Pancreas (tissue), 10 donors: ENCODE measurements at regions not wholly inside any gene's neighbourhood (a gene's known extent, or its start where the extent isn't known, plus 50 kb on each side); places are given as distances from the start of the nearest gene placed in this dataset.

ENCODE experiments used
- ATAC-seq, 4 donors: fragments of 200-7000 bp; cut with Tn5 transposase; one replicate each; pipeline versions ENCODE4 v1.8.0 to v1.9.1; 2020; ENCODE audit warnings: mild to moderate bottlenecking in 4 of 4, moderate library complexity in 4 of 4
- DNase-seq, 6 donors: peaks; one replicate each; pipeline ENCODE4 v3.0.0-alpha.2; 2020
- FAIRE-seq: peaks from 2 replicates; lab custom pipeline; 2012; peaks lifted over from hg19 to GRCh38; lab: Jason Lieb, UNC
- H3K27ac ChIP-seq, 4 donors: fragments of 200-600 bp; sonication (generic); 1 replicate in 3 of 4; 2 replicates in 1 of 4; pipeline versions ENCODE4 v1.5.0 to v1.8.0; 2020
- H3K27me3 ChIP-seq, 4 donors: fragments of 200-600 bp; one replicate each; pipeline ENCODE4 v1.8.0; 2021
- H3K36me3 ChIP-seq, 3 donors: fragments of 200-600 bp; sonication (generic) in 1 of 3; one replicate each; pipeline versions ENCODE4 v1.5.0 to v1.8.0; 2020 to 2021
- H3K4me1 ChIP-seq, 3 donors: fragments of 200-600 bp; one replicate each; pipeline ENCODE4 v1.8.0; 2021
- H3K4me3 ChIP-seq, 4 donors: fragments of 200-600 bp; sonication (generic) in 2 of 4; one replicate each; pipeline versions ENCODE4 v1.5.0 to v1.8.0; 2020 to 2021
- H3K9me3 ChIP-seq, 4 donors: fragments of 200-600 bp; one replicate each; pipeline ENCODE4 v1.8.0; 2021
- CTCF ChIP-seq, 4 donors: fragments of 200-600 bp; sonication (generic) in 3 of 4; IDR thresholded peaks; one replicate each; pipeline versions ENCODE4 v1.5.0 to v1.8.0; 2021; ENCODE audit warnings: antibody characterized with exemption in 4 of 4
- WGBS, 2 donors: extraction: QIAGEN DNeasy Blood & Tissue Kit; methylation state at CpG; one replicate each; pipeline ENCODE4 v1.1.7; 2013; 5-methylcytosine and 5-hydroxymethylcytosine counted together
- intact Hi-C, 3 donors: fragments of 100-400 bp; cut with DNase I; formaldehyde crosslinking; loops; one replicate each; pipeline versions ENCODE4 v1.11.1 to v1.14.2; 2022
- donor health status: healthy with polysubstance abuse.
- donor health status: DM: no; HTN: no; CAD: no; lungs with moderate emphysema.
- donor health status: DM: no; HTN: no; CAD: no.
- donor health status: control.
- donor health status: control.
- donor health status: Bipolar disorder and iron deficiency.
- donor health status: DM: yes; HTN: yes; CAD: no.
- donor health status: DM: no; HTN: no; CAD: no.
- donor health status: DM: no; HTN: no; CAD: no.
- donor health status: DM: yes; HTN: yes; CAD: no.

- no peaks in the 10 kb centered on the region for H3K4me1 ChIP-seq
- DNase-seq, result no peak
- 50 to 64% methylated on average over 4 of the region's 4 CpGs for WGBS, 2 donors
- no peak for ATAC-seq
- H3K27me3 ChIP-seq, result no peaks in the 10 kb centered on the region
- no peak overlapping the region for H3K4me3 ChIP-seq
- intact Hi-C loops, result no loop called here
- no peak for FAIRE-seq
- no peaks in the 10 kb centered on the region for H3K9me3 ChIP-seq
- TF ChIP-seq CTCF (IDR thresholded peaks at IDR 0.05), result no peak
- no peak overlapping the region for H3K27ac ChIP-seq
- H3K36me3 ChIP-seq, result no peaks in the 10 kb centered on the region
Observed at GRCh38 chr18:42183746-42184145, 228.7 kb downstream of the PIK3C3 start.

- no peaks in the 10 kb centered on the region for H3K36me3 ChIP-seq
- intact Hi-C loops, result no loop called here
- FAIRE-seq, result no peak
- no peak overlapping the region for H3K27ac ChIP-seq
- H3K4me3 ChIP-seq, result no peak overlapping the region
- DNase-seq, result no peak
- WGBS, 2 donors, result 75 to 80% methylated on average over 15 of the region's 15 CpGs
- H3K4me1 ChIP-seq, result no peaks in the 10 kb centered on the region
- no peaks in the 10 kb centered on the region for H3K27me3 ChIP-seq
- no peaks in the 10 kb centered on the region for H3K9me3 ChIP-seq
- no peak for TF ChIP-seq CTCF (IDR thresholded peaks at IDR 0.05)
- no peak for ATAC-seq
Observed at GRCh38 chr18:42184685-42185477, 229.8 kb downstream of the PIK3C3 start.

GRCh38 chr18:42185486-42185885, 230.5 kb downstream of the PIK3C3 start:
- no peak for TF ChIP-seq CTCF (IDR thresholded peaks at IDR 0.05)
- no peaks in the 10 kb centered on the region for H3K4me1 ChIP-seq
- no peak overlapping the region for H3K27ac ChIP-seq
- H3K36me3 ChIP-seq, result no peaks in the 10 kb centered on the region
- ATAC-seq (no peak), DNase-seq (no peak), FAIRE-seq (no peak)
- no peaks in the 10 kb centered on the region for H3K27me3 ChIP-seq
- H3K4me3 ChIP-seq, result no peak overlapping the region
- intact Hi-C loops, result no loop called here
- no peaks in the 10 kb centered on the region for H3K9me3 ChIP-seq

GRCh38 chr18:42187611-42188380, 232.8 kb downstream of the PIK3C3 start:
- ATAC-seq (no peak), FAIRE-seq (no peak), DNase-seq (no peak)
- H3K4me3 ChIP-seq, result no peak overlapping the region
- no peaks in the 10 kb centered on the region for H3K9me3 ChIP-seq
- no peak overlapping the region for H3K27ac ChIP-seq
- H3K36me3 ChIP-seq, result no peaks in the 10 kb centered on the region
- no peak for TF ChIP-seq CTCF (IDR thresholded peaks at IDR 0.05)
- no peaks in the 10 kb centered on the region for H3K4me1 ChIP-seq
- WGBS, 2 donors, result 56 to 68% methylated on average over 4 of the region's 4 CpGs
- H3K27me3 ChIP-seq, result no peaks in the 10 kb centered on the region
- intact Hi-C loops, result no loop called here

GRCh38 chr18:42190643-42191042, 235.6 kb downstream of the PIK3C3 start:
- intact Hi-C loops, result loop anchor here in 1 of 3 donors (10.0 kb wide), 1 partner anchor 64 kb away; no protein-coding TSS in a partner anchor
- Histone ChIP-seq H3K36me3 (no peaks in the 10 kb centered on the region), H3K27me3 (no peaks in the 10 kb centered on the region), H3K4me3 (no peak overlapping the region), H3K27ac (no peak overlapping the region), H3K9me3 (no peaks in the 10 kb centered on the region), H3K4me1 (no peaks in the 10 kb centered on the region)
- WGBS, 2 donors, result 65 to 71% methylated on average over 3 of the region's 3 CpGs
- no peak for ATAC-seq
- TF ChIP-seq CTCF (IDR thresholded peaks at IDR 0.05), result no peak
- no peak for FAIRE-seq
- no peak for DNase-seq
